H1 (cell line): ENCODE measurements at regions not wholly inside any gene's neighbourhood (a gene's known extent, or its start where the extent isn't known, plus 50 kb on each side); places are given as distances from the start of the nearest gene placed in this dataset.

ENCODE experiments used
- CREB1 ChIP-seq: IDR thresholded peaks from 2 replicates; pipeline ENCODE4 v1.6.1; 2012; ENCODE audit warnings: inconsistent platforms
- EP300 ChIP-seq, 2 experiments: IDR thresholded peaks; 1 replicate in 1 of 2; 2 replicates in 1 of 2; pipeline ENCODE4 v1.6.1; 2011 to 2012; ENCODE audit warnings: low read depth in 2 of 2, low read length in 2 of 2, mild to moderate bottlenecking in 2 of 2, borderline replicate concordance in 1 of 2, inconsistent platforms in 1 of 2, moderate library complexity in 1 of 2
- JUND ChIP-seq: IDR thresholded peaks from 2 replicates; pipeline ENCODE4 v1.6.1; 2011; ENCODE audit warnings: mild to moderate bottlenecking, improper control_type of control experiment, low read length
- POLR2A ChIP-seq, 2 experiments: IDR thresholded peaks; 1 replicate in 1 of 2; 2 replicates in 1 of 2; pipeline ENCODE4 v1.6.1; 2011; ENCODE audit warnings: low read depth in 2 of 2, low read length in 2 of 2, mild to moderate bottlenecking in 2 of 2; ENCODE audit errors: control extremely low read depth in 1 of 2
- RAD21 ChIP-seq, 2 experiments: IDR thresholded peaks in 1 of 2; conservative IDR thresholded peaks in 1 of 2; 2 replicates each; pipeline ENCODE4 v1.6.1; 2011; ENCODE audit warnings: low read depth in 2 of 2, low read length in 2 of 2, improper control_type of control experiment in 1 of 2, inconsistent platforms in 1 of 2, mild to moderate bottlenecking in 1 of 2, moderate library complexity in 1 of 2
- SP1 ChIP-seq: IDR thresholded peaks from 2 replicates; pipeline ENCODE4 v1.6.1; 2011; ENCODE audit warnings: low read depth, low read length
- SP4 ChIP-seq: IDR thresholded peaks from 2 replicates; pipeline ENCODE4 v1.6.1; 2012; ENCODE audit warnings: low read length, inconsistent platforms
- TAF1 ChIP-seq: IDR thresholded peaks from 2 replicates; pipeline ENCODE4 v1.6.1; 2011; ENCODE audit warnings: mild to moderate bottlenecking, low read depth, low read length
- TBP ChIP-seq: IDR thresholded peaks from 2 replicates; pipeline ENCODE4 v1.6.1; 2011; ENCODE audit warnings: low read depth, low read length, improper control_type of control experiment
- TF ChIP-seq, protein P1 (sequence below), 3 experiments: IDR thresholded peaks; 1 replicate in 2 of 3; 2 replicates in 1 of 3; pipeline versions ENCODE4 v1.5.1 to v1.6.1; 2011; ENCODE audit warnings: low read length in 3 of 3, mild to moderate bottlenecking in 3 of 3, inconsistent platforms in 2 of 3, low read depth in 1 of 3, moderate library complexity in 1 of 3; ENCODE audit not compliant: insufficient read depth in 1 of 3; ENCODE audit errors: control extremely low read depth in 1 of 3
- TF ChIP-seq, protein P2 (sequence below): IDR thresholded peaks from 2 replicates; pipeline ENCODE4 v1.6.1; 2012; ENCODE audit warnings: low read length, inconsistent platforms

DNA sequence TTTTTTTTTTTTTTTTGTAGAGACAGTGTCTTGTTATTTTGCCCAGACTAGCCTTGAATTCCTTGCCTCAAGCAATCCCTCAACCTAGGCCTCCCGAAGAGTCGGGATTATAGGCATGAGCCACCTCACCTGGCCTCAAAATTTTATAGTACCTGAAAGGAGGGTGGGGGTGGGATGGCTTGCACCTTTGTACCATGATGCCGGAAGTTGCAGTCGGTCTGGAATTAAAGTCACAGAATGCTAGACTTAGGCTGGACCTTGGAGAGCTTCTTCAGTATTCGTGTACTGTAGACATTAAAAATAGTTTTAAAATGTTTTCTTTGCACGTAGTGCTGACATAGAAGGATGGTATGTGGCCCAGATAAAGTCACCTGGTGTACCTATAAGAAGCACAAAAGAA, 280.9 kb downstream of the STIM2 start:
- TF ChIP-seq JUND = no peak
- no peak for TF ChIP-seq TBP
- no peak for TF ChIP-seq SP4
- TF ChIP-seq POLR2A (IDR thresholded peaks at IDR 0.05; ENCODE audit: control extremely low read depth in 1 of 2, low read depth in 2 of 2, low read length in 2 of 2) = no peak
- TF ChIP-seq, protein P1, sequence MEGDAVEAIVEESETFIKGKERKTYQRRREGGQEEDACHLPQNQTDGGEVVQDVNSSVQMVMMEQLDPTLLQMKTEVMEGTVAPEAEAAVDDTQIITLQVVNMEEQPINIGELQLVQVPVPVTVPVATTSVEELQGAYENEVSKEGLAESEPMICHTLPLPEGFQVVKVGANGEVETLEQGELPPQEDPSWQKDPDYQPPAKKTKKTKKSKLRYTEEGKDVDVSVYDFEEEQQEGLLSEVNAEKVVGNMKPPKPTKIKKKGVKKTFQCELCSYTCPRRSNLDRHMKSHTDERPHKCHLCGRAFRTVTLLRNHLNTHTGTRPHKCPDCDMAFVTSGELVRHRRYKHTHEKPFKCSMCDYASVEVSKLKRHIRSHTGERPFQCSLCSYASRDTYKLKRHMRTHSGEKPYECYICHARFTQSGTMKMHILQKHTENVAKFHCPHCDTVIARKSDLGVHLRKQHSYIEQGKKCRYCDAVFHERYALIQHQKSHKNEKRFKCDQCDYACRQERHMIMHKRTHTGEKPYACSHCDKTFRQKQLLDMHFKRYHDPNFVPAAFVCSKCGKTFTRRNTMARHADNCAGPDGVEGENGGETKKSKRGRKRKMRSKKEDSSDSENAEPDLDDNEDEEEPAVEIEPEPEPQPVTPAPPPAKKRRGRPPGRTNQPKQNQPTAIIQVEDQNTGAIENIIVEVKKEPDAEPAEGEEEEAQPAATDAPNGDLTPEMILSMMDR (IDR thresholded peaks at IDR 0.05; ENCODE audit: control extremely low read depth in 1 of 3, insufficient read depth in 1 of 3, low read depth in 1 of 3, low read length in 3 of 3) = no peak
- TF ChIP-seq CREB1 = no peak
- no peak for TF ChIP-seq EP300 (IDR thresholded peaks at IDR 0.05; ENCODE audit: borderline replicate concordance in 1 of 2, low read depth in 2 of 2, low read length in 2 of 2)
- no peak for TF ChIP-seq SP1
- TF ChIP-seq, protein P2, sequence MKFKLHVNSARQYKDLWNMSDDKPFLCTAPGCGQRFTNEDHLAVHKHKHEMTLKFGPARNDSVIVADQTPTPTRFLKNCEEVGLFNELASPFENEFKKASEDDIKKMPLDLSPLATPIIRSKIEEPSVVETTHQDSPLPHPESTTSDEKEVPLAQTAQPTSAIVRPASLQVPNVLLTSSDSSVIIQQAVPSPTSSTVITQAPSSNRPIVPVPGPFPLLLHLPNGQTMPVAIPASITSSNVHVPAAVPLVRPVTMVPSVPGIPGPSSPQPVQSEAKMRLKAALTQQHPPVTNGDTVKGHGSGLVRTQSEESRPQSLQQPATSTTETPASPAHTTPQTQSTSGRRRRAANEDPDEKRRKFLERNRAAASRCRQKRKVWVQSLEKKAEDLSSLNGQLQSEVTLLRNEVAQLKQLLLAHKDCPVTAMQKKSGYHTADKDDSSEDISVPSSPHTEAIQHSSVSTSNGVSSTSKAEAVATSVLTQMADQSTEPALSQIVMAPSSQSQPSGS = no peak
- no peak for TF ChIP-seq RAD21 (IDR thresholded peaks at IDR 0.05 in 1 of 2, conservative IDR thresholded peaks at IDR 0.05 in 1 of 2; ENCODE audit: low read depth in 2 of 2, low read length in 2 of 2)
- no peak for TF ChIP-seq TAF1
